ENCODE measurements at regions not wholly inside any gene's neighbourhood (a gene's known extent, or its start where the extent isn't known, plus 50 kb on each side); places are given as distances from the start of the nearest gene placed in this dataset.

- Histone ChIP-seq H3K27me3 (ENCODE audit: control insufficient read depth in 3 of 3, insufficient read depth in 3 of 3, low read length in 3 of 3) (peaks cover 0 to 2% (median 0%) of the 10 kb centered on the region in 3 donors), H3K4me1 (ENCODE audit: control insufficient read depth in 3 of 3, insufficient read depth in 3 of 3, low read length in 3 of 3) (no peaks in the 10 kb centered on the region), H3K36me3 (ENCODE audit: control insufficient read depth in 3 of 3, insufficient read depth in 3 of 3, low read length in 3 of 3) (no peaks in the 10 kb centered on the region), H3K9me3 (ENCODE audit: control insufficient read depth in 3 of 3, low read length in 3 of 3) (no peaks in the 10 kb centered on the region), H3K4me3 (ENCODE audit: low read length in 3 of 3) (no peak overlapping the region), H3K27ac (ENCODE audit: low read depth, low read length) (no peak overlapping the region), H3K9ac (ENCODE audit: low read depth in 1 of 3, low read length in 3 of 3) (no peak overlapping the region)
Measured at GRCh38 chr13:97726664-97727280, 226.7 kb upstream of the IPO5 start.

GRCh38 chr13:97727991-97728390 lies 225.5 kb upstream of the IPO5 start:
- no peaks in the 10 kb centered on the region for H3K4me1 ChIP-seq (ENCODE audit: control insufficient read depth in 3 of 3, insufficient read depth in 3 of 3, low read length in 3 of 3)
- no peaks in the 10 kb centered on the region for H3K9me3 ChIP-seq (ENCODE audit: control insufficient read depth in 3 of 3, low read length in 3 of 3)
- H3K9ac ChIP-seq (ENCODE audit: low read depth in 1 of 3, low read length in 3 of 3) = no peak overlapping the region
- H3K27me3 ChIP-seq (ENCODE audit: control insufficient read depth in 3 of 3, insufficient read depth in 3 of 3, low read length in 3 of 3) = peaks cover 0 to 2% (median 0%) of the 10 kb centered on the region in 3 donors
- no peak overlapping the region for H3K4me3 ChIP-seq (ENCODE audit: low read length in 3 of 3)
- H3K36me3 ChIP-seq (ENCODE audit: control insufficient read depth in 3 of 3, insufficient read depth in 3 of 3, low read length in 3 of 3) = no peaks in the 10 kb centered on the region
- no peak overlapping the region for H3K27ac ChIP-seq (ENCODE audit: low read depth, low read length)

DNA sequence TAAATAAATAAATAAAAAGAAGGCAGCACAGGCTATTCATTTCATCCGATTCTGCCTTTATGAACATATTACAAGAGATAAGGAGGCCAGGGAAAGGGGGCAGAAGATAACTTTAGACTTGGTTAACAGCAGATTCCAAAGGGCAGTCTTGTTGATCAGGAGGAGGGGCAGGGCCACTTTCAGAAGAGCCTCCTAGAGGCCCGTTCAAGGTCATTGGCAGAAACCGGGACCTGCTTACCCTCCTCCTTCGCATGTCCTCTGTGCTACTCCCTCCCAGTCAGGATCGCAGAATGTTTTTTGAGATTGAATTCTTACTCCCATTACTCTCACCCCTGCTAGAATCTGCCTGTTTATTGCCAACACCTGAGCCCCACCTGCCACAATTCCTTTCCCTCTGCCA lies 217.0 kb upstream of the IPO5 start:
- H3K4me3 ChIP-seq (ENCODE audit: low read length in 3 of 3) = no peak overlapping the region
- no peaks in the 10 kb centered on the region for H3K4me1 ChIP-seq (ENCODE audit: control insufficient read depth in 3 of 3, insufficient read depth in 3 of 3, low read length in 3 of 3)
- no peaks in the 10 kb centered on the region for H3K27me3 ChIP-seq (ENCODE audit: control insufficient read depth in 3 of 3, insufficient read depth in 3 of 3, low read length in 3 of 3)
- no peak overlapping the region for H3K27ac ChIP-seq (ENCODE audit: low read depth, low read length)
- no peaks in the 10 kb centered on the region for H3K9me3 ChIP-seq (ENCODE audit: control insufficient read depth in 3 of 3, low read length in 3 of 3)
- H3K36me3 ChIP-seq (ENCODE audit: control insufficient read depth in 3 of 3, insufficient read depth in 3 of 3, low read length in 3 of 3) = no peaks in the 10 kb centered on the region
- no peak overlapping the region for H3K9ac ChIP-seq (ENCODE audit: low read depth in 1 of 3, low read length in 3 of 3)

DNA sequence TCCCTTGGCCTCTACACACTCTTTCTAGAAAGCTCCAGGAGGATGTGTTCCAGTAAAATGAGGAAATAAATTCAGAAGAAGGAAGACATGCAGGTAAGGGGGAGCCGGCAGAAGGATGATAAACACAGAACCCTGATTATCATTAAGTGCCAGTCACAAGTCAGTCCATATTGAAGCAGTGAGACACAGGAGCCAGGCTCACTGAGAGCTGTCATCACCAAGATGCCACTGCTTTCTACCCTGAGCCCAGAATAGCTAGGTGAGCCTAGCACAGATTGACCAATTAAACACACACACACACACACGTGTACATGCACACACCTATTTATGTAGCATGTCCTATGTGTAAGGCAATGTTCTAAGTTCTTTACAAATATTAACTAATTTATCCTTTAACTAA lies 211.4 kb upstream of the IPO5 start:
- no peaks in the 10 kb centered on the region for H3K36me3 ChIP-seq (ENCODE audit: control insufficient read depth in 3 of 3, insufficient read depth in 3 of 3, low read length in 3 of 3)
- H3K27ac ChIP-seq (ENCODE audit: low read depth, low read length) = no peak overlapping the region
- no peaks in the 10 kb centered on the region for H3K9me3 ChIP-seq (ENCODE audit: control insufficient read depth in 3 of 3, low read length in 3 of 3)
- no peaks in the 10 kb centered on the region for H3K27me3 ChIP-seq (ENCODE audit: control insufficient read depth in 3 of 3, insufficient read depth in 3 of 3, low read length in 3 of 3)
- no peak overlapping the region for H3K9ac ChIP-seq (ENCODE audit: low read depth in 1 of 3, low read length in 3 of 3)
- no peaks in the 10 kb centered on the region for H3K4me1 ChIP-seq (ENCODE audit: control insufficient read depth in 3 of 3, insufficient read depth in 3 of 3, low read length in 3 of 3)
- no peak overlapping the region for H3K4me3 ChIP-seq (ENCODE audit: low read length in 3 of 3)

GRCh38 chr13:97743938-97744337 lies 209.5 kb upstream of the IPO5 start:
- Histone ChIP-seq H3K36me3 (ENCODE audit: control insufficient read depth in 3 of 3, insufficient read depth in 3 of 3, low read length in 3 of 3) (no peaks in the 10 kb centered on the region), H3K4me3 (ENCODE audit: low read length in 3 of 3) (no peak overlapping the region), H3K27ac (ENCODE audit: low read depth, low read length) (no peak overlapping the region), H3K9ac (ENCODE audit: low read depth in 1 of 3, low read length in 3 of 3) (no peak overlapping the region), H3K27me3 (ENCODE audit: control insufficient read depth in 3 of 3, insufficient read depth in 3 of 3, low read length in 3 of 3) (no peaks in the 10 kb centered on the region), H3K9me3 (ENCODE audit: control insufficient read depth in 3 of 3, low read length in 3 of 3) (no peaks in the 10 kb centered on the region), H3K4me1 (ENCODE audit: control insufficient read depth in 3 of 3, insufficient read depth in 3 of 3, low read length in 3 of 3) (no peaks in the 10 kb centered on the region)

DNA sequence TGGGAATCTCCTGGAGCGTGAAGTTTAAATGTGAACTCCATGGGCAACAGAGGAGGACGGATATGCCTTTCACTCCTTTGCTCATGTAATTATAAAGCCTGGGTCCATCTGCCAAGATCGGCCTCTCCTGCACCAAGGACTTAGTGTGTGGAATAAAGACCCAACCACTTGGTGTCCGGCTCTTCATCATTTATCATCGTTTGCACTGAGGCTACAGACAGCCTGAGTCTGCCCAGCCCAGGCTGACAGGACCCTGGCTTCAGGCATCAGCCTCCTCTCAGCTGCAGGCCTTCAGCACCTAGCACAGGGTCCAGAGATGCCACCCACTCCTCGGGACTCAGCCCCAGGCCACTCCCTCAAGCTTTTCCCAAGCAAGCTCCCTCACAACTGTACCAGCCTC lies 206.8 kb upstream of the IPO5 start:
- no peaks in the 10 kb centered on the region for H3K4me1 ChIP-seq (ENCODE audit: control insufficient read depth in 3 of 3, insufficient read depth in 3 of 3, low read length in 3 of 3)
- H3K27me3 ChIP-seq (ENCODE audit: control insufficient read depth in 3 of 3, insufficient read depth in 3 of 3, low read length in 3 of 3) = no peaks in the 10 kb centered on the region
- H3K9ac ChIP-seq (ENCODE audit: low read depth in 1 of 3, low read length in 3 of 3) = no peak overlapping the region
- H3K27ac ChIP-seq (ENCODE audit: low read depth, low read length) = no peak overlapping the region
- H3K9me3 ChIP-seq (ENCODE audit: control insufficient read depth in 3 of 3, low read length in 3 of 3) = no peaks in the 10 kb centered on the region
- H3K4me3 ChIP-seq (ENCODE audit: low read length in 3 of 3) = no peak overlapping the region
- no peaks in the 10 kb centered on the region for H3K36me3 ChIP-seq (ENCODE audit: control insufficient read depth in 3 of 3, insufficient read depth in 3 of 3, low read length in 3 of 3)

GRCh38 chr13:97749174-97749573 lies 204.3 kb upstream of the IPO5 start:
- no peaks in the 10 kb centered on the region for H3K9me3 ChIP-seq (ENCODE audit: control insufficient read depth in 3 of 3, low read length in 3 of 3)
- no peaks in the 10 kb centered on the region for H3K4me1 ChIP-seq (ENCODE audit: control insufficient read depth in 3 of 3, insufficient read depth in 3 of 3, low read length in 3 of 3)
- no peaks in the 10 kb centered on the region for H3K36me3 ChIP-seq (ENCODE audit: control insufficient read depth in 3 of 3, insufficient read depth in 3 of 3, low read length in 3 of 3)
- H3K4me3 ChIP-seq (ENCODE audit: low read length in 3 of 3) = no peak overlapping the region
- no peak overlapping the region for H3K27ac ChIP-seq (ENCODE audit: low read depth, low read length)
- H3K9ac ChIP-seq (ENCODE audit: low read depth in 1 of 3, low read length in 3 of 3) = no peak overlapping the region
- no peaks in the 10 kb centered on the region for H3K27me3 ChIP-seq (ENCODE audit: control insufficient read depth in 3 of 3, insufficient read depth in 3 of 3, low read length in 3 of 3)

DNA sequence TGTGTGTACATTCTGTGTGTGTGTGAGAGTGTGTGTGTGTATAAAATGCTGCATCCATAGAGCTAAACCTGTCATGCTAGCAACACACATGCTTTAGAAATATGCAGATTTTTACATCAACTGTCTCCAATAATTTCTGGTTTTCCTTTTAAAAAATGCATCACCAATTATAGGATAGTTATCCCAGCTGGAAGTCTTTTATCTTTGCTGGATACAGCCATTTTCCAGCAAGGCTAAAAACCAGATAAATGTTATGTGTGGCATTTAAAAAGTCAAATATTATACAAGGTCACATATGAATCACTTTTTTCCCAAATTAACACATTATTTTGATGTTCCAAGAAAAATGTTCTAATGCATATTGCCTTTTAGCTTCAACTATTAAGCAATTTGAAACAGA lies 202.0 kb upstream of the IPO5 start:
- Histone ChIP-seq H3K4me3 (ENCODE audit: low read length in 3 of 3) (no peak overlapping the region), H3K4me1 (ENCODE audit: control insufficient read depth in 3 of 3, insufficient read depth in 3 of 3, low read length in 3 of 3) (no peaks in the 10 kb centered on the region)

DNA sequence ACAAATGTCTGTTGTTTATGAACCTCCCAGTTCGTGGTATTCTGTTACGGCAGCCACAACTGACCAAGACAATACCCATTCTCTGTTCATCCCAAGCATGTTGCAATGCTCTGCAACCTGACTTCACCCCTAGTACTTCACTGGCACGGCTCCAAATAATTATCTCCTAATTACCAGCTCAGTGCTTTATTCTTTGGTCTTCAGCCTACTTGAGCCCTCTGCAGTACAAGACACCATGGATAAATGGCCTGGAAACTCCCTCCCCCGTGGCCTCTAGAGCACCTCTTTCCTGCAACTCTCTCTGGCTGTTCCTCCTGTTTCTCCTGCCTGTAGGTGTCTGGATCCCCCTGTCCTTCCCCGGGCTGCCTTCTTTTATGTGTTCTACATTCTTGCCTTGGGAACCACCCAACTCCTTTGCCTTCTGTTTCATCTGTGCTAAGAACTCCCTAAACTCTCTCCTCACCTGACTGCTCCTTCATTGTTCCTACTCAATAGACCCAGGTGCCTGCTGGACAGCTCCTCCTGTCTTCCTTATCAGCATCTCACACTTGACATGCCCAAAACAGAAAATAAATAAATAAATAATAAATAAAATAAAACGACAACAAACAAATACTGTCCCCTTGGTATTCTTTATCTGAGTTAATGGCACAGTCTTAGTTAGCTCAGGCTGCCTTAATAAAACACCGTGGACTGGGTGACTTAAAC lies 200.4 kb upstream of the IPO5 start:
- H3K4me3 ChIP-seq (ENCODE audit: low read length in 3 of 3) = no peak overlapping the region
- H3K27ac ChIP-seq (ENCODE audit: low read depth, low read length) = no peak overlapping the region
- no peak overlapping the region for H3K9ac ChIP-seq (ENCODE audit: low read depth in 1 of 3, low read length in 3 of 3)
- no peaks in the 10 kb centered on the region for H3K36me3 ChIP-seq (ENCODE audit: control insufficient read depth in 3 of 3, insufficient read depth in 3 of 3, low read length in 3 of 3)
- no peaks in the 10 kb centered on the region for H3K4me1 ChIP-seq (ENCODE audit: control insufficient read depth in 3 of 3, insufficient read depth in 3 of 3, low read length in 3 of 3)
- H3K9me3 ChIP-seq (ENCODE audit: control insufficient read depth in 3 of 3, low read length in 3 of 3) = no peaks in the 10 kb centered on the region
- no peaks in the 10 kb centered on the region for H3K27me3 ChIP-seq (ENCODE audit: control insufficient read depth in 3 of 3, insufficient read depth in 3 of 3, low read length in 3 of 3)

More for the DNA sequence above, 202.0 kb upstream of the IPO5 start:
- H3K9me3 ChIP-seq (ENCODE audit: control insufficient read depth in 3 of 3, low read length in 3 of 3) = no peaks in the 10 kb centered on the region
- no peak overlapping the region for H3K9ac ChIP-seq (ENCODE audit: low read depth in 1 of 3, low read length in 3 of 3)
- no peaks in the 10 kb centered on the region for H3K27me3 ChIP-seq (ENCODE audit: control insufficient read depth in 3 of 3, insufficient read depth in 3 of 3, low read length in 3 of 3)
- H3K36me3 ChIP-seq (ENCODE audit: control insufficient read depth in 3 of 3, insufficient read depth in 3 of 3, low read length in 3 of 3) = no peaks in the 10 kb centered on the region
- no peak overlapping the region for H3K27ac ChIP-seq (ENCODE audit: low read depth, low read length)

- H3K4me1 ChIP-seq (ENCODE audit: control insufficient read depth in 3 of 3, insufficient read depth in 3 of 3, low read length in 3 of 3) = no peaks in the 10 kb centered on the region
- H3K9me3 ChIP-seq (ENCODE audit: control insufficient read depth in 3 of 3, low read length in 3 of 3) = no peaks in the 10 kb centered on the region
- no peak overlapping the region for H3K4me3 ChIP-seq (ENCODE audit: low read length in 3 of 3)
- H3K36me3 ChIP-seq (ENCODE audit: control insufficient read depth in 3 of 3, insufficient read depth in 3 of 3, low read length in 3 of 3) = no peaks in the 10 kb centered on the region
- H3K9ac ChIP-seq (ENCODE audit: low read depth in 1 of 3, low read length in 3 of 3) = no peak overlapping the region
- H3K27me3 ChIP-seq (ENCODE audit: control insufficient read depth in 3 of 3, insufficient read depth in 3 of 3, low read length in 3 of 3) = no peaks in the 10 kb centered on the region
- no peak overlapping the region for H3K27ac ChIP-seq (ENCODE audit: low read depth, low read length)
Measured at GRCh38 chr13:97753942-97754670, 199.4 kb upstream of the IPO5 start.

All from skeletal muscle tissue (tissue), 3 donors.